Endodermal cell (in vitro differentiated cells): ENCODE measurements at regions not wholly inside any gene's neighbourhood (a gene's known extent, or its start where the extent isn't known, plus 50 kb on each side); places are given as distances from the start of the nearest gene placed in this dataset.

ENCODE experiments used
- DNase-seq: peaks from one replicate; pipeline ENCODE4 v3.0.0-alpha.2; 2017
- H3K27ac ChIP-seq: 2 replicates; pipeline ENCODE4 v1.5.1; 2013; ENCODE audit warnings: mild to moderate bottlenecking, low read depth, low read length, moderate library complexity
- H3K27me3 ChIP-seq: 2 replicates; pipeline ENCODE4 v1.6.1; 2013; ENCODE audit warnings: mild to moderate bottlenecking, low read length, moderate library complexity; ENCODE audit not compliant: insufficient read depth, control insufficient read depth, poor library complexity, severe bottlenecking
- H3K36me3 ChIP-seq: 2 replicates; pipeline ENCODE4 v1.7.0; 2013; ENCODE audit warnings: mild to moderate bottlenecking, low read length, moderate library complexity; ENCODE audit not compliant: control insufficient read depth, insufficient read depth
- H3K4me1 ChIP-seq: one replicate; pipeline ENCODE4 v1.7.0; 2013; ENCODE audit warnings: low read length; ENCODE audit not compliant: control insufficient read depth, insufficient read depth
- H3K4me3 ChIP-seq: 2 replicates; pipeline ENCODE4 v1.5.1; 2013; ENCODE audit warnings: mild to moderate bottlenecking, low read length, moderate library complexity
- H3K9ac ChIP-seq: 2 replicates; pipeline ENCODE4 v1.6.1; 2013; ENCODE audit warnings: mild to moderate bottlenecking, low read length, moderate library complexity; ENCODE audit not compliant: poor library complexity, severe bottlenecking; ENCODE audit errors: extremely low read depth
- H3K9me3 ChIP-seq: 2 replicates; pipeline ENCODE4 v1.6.1; 2013; ENCODE audit warnings: mild to moderate bottlenecking, low read length, moderate library complexity; ENCODE audit not compliant: control insufficient read depth
- H3K27ac Mint-ChIP-seq: 2 replicates; pipeline ENCODE4 v1.8.0; 2020; ENCODE audit warnings: mixed read lengths
- H3K27me3 Mint-ChIP-seq: 2 replicates; pipeline ENCODE4 v1.8.0; 2021; ENCODE audit warnings: mild to moderate bottlenecking, mixed read lengths; ENCODE audit not compliant: insufficient read depth
- H3K36me3 Mint-ChIP-seq: 2 replicates; pipeline ENCODE4 v1.8.0; 2020; ENCODE audit warnings: low read depth, mixed read lengths
- H3K4me1 Mint-ChIP-seq: 2 replicates; pipeline ENCODE4 v1.8.0; 2020; ENCODE audit warnings: mixed read lengths
- H3K4me3 Mint-ChIP-seq: 2 replicates; pipeline ENCODE4 v1.8.0; 2020; ENCODE audit warnings: mild to moderate bottlenecking, moderate library complexity, mixed read lengths
- H3K9me3 Mint-ChIP-seq: 2 replicates; pipeline ENCODE4 v1.8.0; 2020; ENCODE audit warnings: mild to moderate bottlenecking, mixed read lengths
- CTCF ChIP-seq: fragments of 200-600 bp; sonication (generic); conservative IDR thresholded peaks from 2 replicates; pipeline ENCODE4 v1.5.0; 2021; ENCODE audit warnings: antibody characterized with exemption, mild to moderate bottlenecking
- WGBS, 2 experiments: methylation state at CpG; one replicate each; pipeline versions ENCODE4 v1.1.5 to v1.1.7; 2013; ENCODE audit warnings: missing lambda C conversion rate in 2 of 2, mixed read lengths in 1 of 2; ENCODE audit not compliant: insufficient coverage in 1 of 2, insufficient read length in 1 of 2; 5-methylcytosine and 5-hydroxymethylcytosine counted together

DNA sequence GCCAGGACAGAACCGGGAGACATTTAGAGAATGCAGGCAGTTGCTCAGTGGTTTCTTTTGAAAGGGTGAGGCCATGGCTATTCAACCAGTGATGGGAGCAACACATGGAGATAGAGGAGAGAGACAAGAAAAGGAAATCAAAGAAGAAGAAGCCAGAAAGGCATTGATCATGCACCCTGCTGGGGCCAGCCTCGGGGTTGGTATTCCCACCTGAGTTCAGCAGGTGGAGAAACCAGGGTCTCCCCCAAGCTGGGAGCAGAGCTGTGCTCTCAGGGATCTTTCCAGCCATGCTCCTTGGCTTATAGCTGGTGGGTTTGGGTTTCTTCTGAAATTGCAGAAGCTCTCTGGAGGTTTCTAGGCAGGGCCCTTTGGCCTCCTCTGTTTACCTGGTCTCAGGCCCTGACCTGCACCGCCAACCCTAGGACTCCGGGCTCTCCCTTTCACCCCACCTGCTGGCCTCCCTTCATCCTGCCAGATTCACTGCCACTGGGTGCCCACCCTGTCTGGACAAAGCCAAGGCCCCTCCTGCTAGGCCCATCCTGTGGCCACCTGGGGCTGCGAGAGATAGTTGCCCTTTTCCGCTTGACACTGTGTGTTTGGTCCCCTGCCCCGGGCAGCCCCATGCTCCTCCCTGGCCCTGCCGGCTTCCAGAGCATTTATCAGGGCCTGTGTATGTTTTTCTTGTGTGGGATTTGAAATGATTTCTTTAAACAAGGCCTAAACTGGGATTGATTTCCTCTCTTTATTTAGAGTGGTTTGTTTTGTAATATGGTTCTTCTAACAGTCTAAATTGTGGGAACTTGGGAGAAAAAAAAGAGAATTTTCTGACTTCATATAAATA lies 126.7 kb downstream of the DDX1 start:
- DNase-seq = no peak
- Histone ChIP-seq H3K4me1 (no peaks in the 10 kb centered on the region), H3K27me3 (no peaks in the 10 kb centered on the region), H3K4me3 (no peak overlapping the region), H3K27ac (no peak overlapping the region), H3K36me3 (no peaks in the 10 kb centered on the region), H3K9me3 (no peaks in the 10 kb centered on the region), H3K9ac (no peak overlapping the region)
- Mint-ChIP-seq H3K4me3 (no peak overlapping the region), H3K27ac (no peak overlapping the region), H3K27me3 (peaks cover 8% of the 10 kb centered on the region), H3K9me3 (no peaks in the 10 kb centered on the region), H3K4me1 (no peaks in the 10 kb centered on the region), H3K36me3 (no peaks in the 10 kb centered on the region)
- TF ChIP-seq CTCF = no peak
- 75 to 78% methylated on average over 7 to 8 of the region's 8 CpGs for WGBS, 2 experiments

DNA sequence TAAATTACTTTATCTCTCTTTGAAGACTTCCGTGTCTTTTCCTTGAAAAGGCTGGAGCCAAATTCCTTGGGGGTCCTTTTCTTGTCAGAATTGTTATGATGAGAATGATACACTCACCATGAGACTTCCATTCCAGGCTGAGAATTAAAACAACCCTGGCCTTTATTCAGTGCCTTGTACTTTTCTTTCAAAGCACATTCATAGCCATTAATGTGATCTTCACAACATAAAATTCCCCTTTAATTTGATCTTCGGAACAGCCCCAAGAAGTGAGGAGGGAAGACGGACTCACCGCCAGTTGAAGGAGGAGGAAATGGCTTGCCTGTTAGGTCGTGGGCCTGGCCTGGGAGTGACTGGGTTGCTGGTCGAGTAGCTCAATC lies 127.3 kb downstream of the DDX1 start:
- no peaks in the 10 kb centered on the region for H3K4me1 Mint-ChIP-seq
- Histone ChIP-seq H3K4me1 (no peaks in the 10 kb centered on the region), H3K36me3 (no peaks in the 10 kb centered on the region), H3K27ac (no peak overlapping the region), H3K9ac (no peak overlapping the region), H3K9me3 (no peaks in the 10 kb centered on the region), H3K4me3 (no peak overlapping the region), H3K27me3 (no peaks in the 10 kb centered on the region)
- H3K27ac Mint-ChIP-seq = no peak overlapping the region
- H3K36me3 Mint-ChIP-seq = no peaks in the 10 kb centered on the region
- no peaks in the 10 kb centered on the region for H3K9me3 Mint-ChIP-seq
- DNase-seq = no peak
- WGBS, 2 experiments = 88 to 92% methylated on average over 2 to 6 of the region's 6 CpGs
- no peak for TF ChIP-seq CTCF
- H3K4me3 Mint-ChIP-seq = no peak overlapping the region
- H3K27me3 Mint-ChIP-seq = peaks cover 9% of the 10 kb centered on the region

DNA sequence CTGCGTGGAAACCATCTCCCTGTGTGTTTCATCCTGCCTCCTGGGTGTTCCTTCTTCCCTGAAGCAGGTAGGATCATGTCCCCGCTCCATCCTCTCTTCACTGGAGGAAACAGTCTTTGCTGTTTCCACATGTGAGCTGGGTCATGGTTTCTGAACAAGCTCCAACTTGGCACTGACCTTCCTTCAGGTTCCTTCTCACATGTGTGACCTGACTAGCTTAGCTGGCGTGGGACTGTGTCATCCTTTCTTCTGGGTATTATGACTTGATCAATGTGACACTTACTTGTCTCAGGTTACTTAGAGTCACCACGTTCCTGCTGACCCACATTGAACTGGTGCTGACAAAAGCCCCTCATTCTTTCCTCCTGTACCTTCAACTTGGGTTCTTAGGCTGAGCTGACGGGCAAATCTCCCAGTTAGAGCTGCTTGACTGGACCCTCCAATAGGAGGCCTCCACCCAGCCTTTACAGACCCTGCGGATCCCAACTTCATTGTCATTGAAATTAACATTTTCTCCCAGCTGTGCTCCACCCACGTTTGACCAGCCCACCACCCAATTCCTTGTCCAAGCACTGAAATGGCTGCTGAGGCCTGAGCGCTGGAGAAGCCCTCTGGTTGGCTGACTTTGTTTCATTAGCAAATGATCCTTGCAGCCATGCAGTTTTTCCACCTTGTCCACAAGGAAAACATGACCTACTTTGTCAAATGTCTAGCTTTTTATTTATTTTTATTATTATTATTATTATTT lies 128.1 kb downstream of the DDX1 start:
- WGBS, 2 experiments = 76 to 82% methylated on average over 7 to 8 of the region's 8 CpGs
- Mint-ChIP-seq H3K36me3 (no peaks in the 10 kb centered on the region), H3K27me3 (peaks cover 16% of the 10 kb centered on the region), H3K4me3 (no peak overlapping the region), H3K4me1 (no peaks in the 10 kb centered on the region), H3K27ac (no peak overlapping the region), H3K9me3 (no peaks in the 10 kb centered on the region)
- Histone ChIP-seq H3K4me3 (no peak overlapping the region), H3K36me3 (no peaks in the 10 kb centered on the region), H3K9me3 (no peaks in the 10 kb centered on the region), H3K9ac (no peak overlapping the region), H3K27ac (no peak overlapping the region), H3K27me3 (no peaks in the 10 kb centered on the region), H3K4me1 (no peaks in the 10 kb centered on the region)
- TF ChIP-seq CTCF = no peak
- DNase-seq = peak; percentile 17
